IMR-90 (cell line): ENCODE measurements at regions not wholly inside any gene's neighbourhood (a gene's known extent, or its start where the extent isn't known, plus 50 kb on each side); places are given as distances from the start of the nearest gene placed in this dataset.
"Not testable (repeated sequence)": the region's sequence is repeated elsewhere in the genome, so short reads cannot be mapped to it uniquely, and the experiment has no call there.

Experiments used
- ATAC-seq: fragments of 200-7000 bp; cut with Tn5 transposase; 2 replicates; pipeline ENCODE4 v1.9.1; 2020; ENCODE audit warnings: low read depth, mild to moderate bottlenecking, moderate library complexity
- BruUV-seq: library from RNA; stranded (reverse); fragments of 400-500 nt; replicated peaks from 2 replicates; lab custom pipeline; 2021; lab: Mats Ljungman, UMichigan
- CTCF ChIA-PET: fragments of 300-600 bp; formaldehyde crosslinking; extraction: SDS; loops from one replicate; lab custom pipeline; 2021; ENCODE audit warnings: antibody characterized with exemption; lab: Yijun Ruan, JAX
- POLR2A ChIA-PET: fragments of 300-600 bp; sonication (Branson Sonifier 250); formaldehyde crosslinking; loops from one replicate; lab custom pipeline; 2022; ENCODE audit warnings: antibody characterized with exemption; ENCODE audit not compliant: unreplicated experiment; lab: Charles Lee
- DNase-seq: peaks from one replicate; pipeline ENCODE4 v3.0.0; 2013
- H2AFZ ChIP-seq: replicated peaks from 2 replicates; pipeline ENCODE3; 2013; ENCODE audit warnings: low read length, mild to moderate bottlenecking; ENCODE audit not compliant: poor library complexity
- H2AK5ac ChIP-seq: 2 replicates; pipeline ENCODE4 v1.6.1; 2013; ENCODE audit warnings: low read depth, low read length, inconsistent platforms
- H2AK9ac ChIP-seq: replicated peaks from 2 replicates; pipeline ENCODE3; 2013; ENCODE audit warnings: mild to moderate bottlenecking, low read depth, low read length, moderate library complexity; ENCODE audit not compliant: poor library complexity
- H2BK120ac ChIP-seq: 2 replicates; pipeline ENCODE4 v1.6.1; 2013; ENCODE audit warnings: low read depth, low read length, inconsistent platforms
- H2BK15ac ChIP-seq: 3 replicates; pipeline ENCODE4 v1.6.1; 2013; ENCODE audit warnings: low read depth, low read length, inconsistent platforms
- H2BK20ac ChIP-seq: 2 replicates; pipeline ENCODE4 v1.6.1; 2013; ENCODE audit warnings: low read depth, mild to moderate bottlenecking, inconsistent platforms, low read length, moderate library complexity
- H2BK5ac ChIP-seq: 2 replicates; pipeline ENCODE4 v1.6.1; 2013; ENCODE audit warnings: mild to moderate bottlenecking, low read depth, low read length, inconsistent platforms; ENCODE audit not compliant: poor library complexity, severe bottlenecking
- H3K14ac ChIP-seq: replicated peaks from 2 replicates; pipeline ENCODE4 v1.6.1; 2013; ENCODE audit warnings: low read depth, low read length, inconsistent platforms
- H3K18ac ChIP-seq: 2 replicates; pipeline ENCODE4 v1.6.1; 2013; ENCODE audit warnings: low read depth, low read length, control low read depth
- H3K23ac ChIP-seq: 2 replicates; pipeline ENCODE4 v1.6.1; 2013; ENCODE audit warnings: low read depth, low read length, inconsistent platforms
- H3K27ac ChIP-seq: 2 replicates; pipeline ENCODE4 v1.5.1; 2013; ENCODE audit warnings: mild to moderate bottlenecking, control low read depth, low read length; ENCODE audit not compliant: insufficient read depth
- H3K27me3 ChIP-seq: 2 replicates; pipeline ENCODE4 v1.6.1; 2013; ENCODE audit warnings: low read length; ENCODE audit not compliant: control insufficient read depth, insufficient read depth
- H3K36me3 ChIP-seq: 2 replicates; pipeline ENCODE4 v1.6.1; 2013; ENCODE audit warnings: low read length, mixed read lengths; ENCODE audit not compliant: control insufficient read depth, insufficient read depth
- H3K4ac ChIP-seq: 2 replicates; pipeline ENCODE4 v1.6.1; 2013; ENCODE audit warnings: low read depth, low read length, inconsistent platforms
- H3K4me1 ChIP-seq: 2 replicates; pipeline ENCODE4 v1.6.1; 2013; ENCODE audit warnings: low read length, mixed read lengths; ENCODE audit not compliant: control insufficient read depth, insufficient read depth
- H3K4me2 ChIP-seq: 2 replicates; pipeline ENCODE4 v1.6.1; 2013; ENCODE audit warnings: low read depth, mild to moderate bottlenecking, control low read depth, low read length, moderate library complexity
- H3K4me3 ChIP-seq: 2 replicates; pipeline ENCODE4 v1.5.1; 2013; ENCODE audit warnings: low read depth, mild to moderate bottlenecking, control low read depth, low read length, moderate library complexity; ENCODE audit not compliant: insufficient read depth
- H3K56ac ChIP-seq: 2 replicates; pipeline ENCODE4 v1.6.1; 2013; ENCODE audit warnings: low read length, inconsistent platforms; ENCODE audit not compliant: insufficient read depth; ENCODE audit errors: extremely low read depth
- H3K79me1 ChIP-seq, 2 experiments: 2 replicates each; pipeline ENCODE4 v1.6.1; 2013; ENCODE audit warnings: low read length in 2 of 2, inconsistent platforms in 1 of 2, low read depth in 1 of 2
- H3K9ac ChIP-seq: 2 replicates; pipeline ENCODE4 v1.6.1; 2013; ENCODE audit warnings: low read depth, low read length, control low read depth
- H3K9me1 ChIP-seq: 2 replicates; pipeline ENCODE4 v1.6.1; 2013; ENCODE audit warnings: low read length, inconsistent platforms; ENCODE audit not compliant: insufficient read depth
- H3K9me3 ChIP-seq: 2 replicates; pipeline ENCODE4 v1.6.1; 2013; ENCODE audit warnings: low read length; ENCODE audit not compliant: control insufficient read depth, insufficient read depth
- H4K20me1 ChIP-seq: 2 replicates; pipeline ENCODE4 v1.6.1; 2013; ENCODE audit warnings: low read length, inconsistent platforms; ENCODE audit not compliant: insufficient read depth
- H4K5ac ChIP-seq: 2 replicates; pipeline ENCODE4 v1.6.1; 2013; ENCODE audit warnings: mild to moderate bottlenecking, low read depth, low read length, control low read depth
- H4K8ac ChIP-seq, 2 experiments: 2 replicates each; pipeline ENCODE4 v1.6.1; 2013; ENCODE audit warnings: low read depth in 2 of 2, low read length in 2 of 2, control low read depth in 1 of 2, inconsistent platforms in 1 of 2
- H4K91ac ChIP-seq: 2 replicates; pipeline ENCODE4 v1.6.1; 2013; ENCODE audit warnings: low read depth, low read length, inconsistent platforms; ENCODE audit not compliant: insufficient read depth
- WGBS, 2 experiments: methylation state at CpG; one replicate each; pipeline versions ENCODE4 v1.1.5 to v1.1.7; 2013; ENCODE audit warnings: missing lambda C conversion rate in 2 of 2; ENCODE audit not compliant: insufficient read length in 1 of 2; ENCODE audit errors: extremely low coverage in 2 of 2; 5-methylcytosine and 5-hydroxymethylcytosine counted together
- dilution Hi-C: fragments of 300-500 bp; cut with HindIII; formaldehyde crosslinking; loops from one replicate; pipeline ENCODE4 v1.14.3; 2018; ENCODE audit warnings: low sequenced_read_pairs; ENCODE audit not compliant: unreplicated experiment
- in situ Hi-C: fragments of 300-500 bp; cut with MboI; formaldehyde crosslinking; loops from 3 replicates; pipeline ENCODE4 v1.14.3; 2019; ENCODE audit warnings: low sequenced_read_pairs, inconsistent platforms, mixed read lengths
- intact Hi-C: fragments of 100-400 bp; cut with micrococcal nuclease; formaldehyde crosslinking; loops from 2 replicates; pipeline ENCODE4 v1.10.0; 2022

DNA sequence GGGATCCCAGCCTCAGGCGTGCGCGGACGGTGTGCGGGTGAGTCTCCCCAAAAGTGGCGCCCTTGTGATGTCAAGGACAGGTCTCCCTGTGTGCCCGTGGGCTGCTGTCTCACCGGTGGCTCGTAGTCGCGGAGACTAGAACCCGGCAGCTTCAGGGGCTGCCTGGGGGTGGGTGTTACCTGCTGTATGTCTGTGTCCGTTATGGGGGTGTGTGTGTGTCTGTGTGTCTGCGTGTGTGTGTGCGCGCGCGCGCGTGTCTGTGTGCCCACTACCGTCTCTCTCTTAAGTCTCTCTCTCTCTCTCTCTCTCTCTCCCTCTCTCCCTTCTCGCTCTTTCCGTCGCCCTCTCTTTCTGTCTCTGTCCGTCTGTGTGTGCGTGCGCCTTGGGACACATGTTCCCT is 170.0 kb upstream of the ZNG1F start:
- WGBS, 2 experiments: no CpG with 5 or more reads among the region's 27 CpGs

GRCh38 chr9:41358682-41359081 is 169.6 kb upstream of the ZNG1F start:
- H3K9me3 ChIP-seq, CTCF ChIA-PET, POLR2A ChIA-PET, H2BK5ac ChIP-seq, H2AK5ac ChIP-seq, intact Hi-C loops, H3K27me3 ChIP-seq, H2BK15ac ChIP-seq, H3K4me1 ChIP-seq, BruUV-seq, H2AK9ac ChIP-seq, H3K36me3 ChIP-seq, H3K9me1 ChIP-seq, H2BK20ac ChIP-seq, in situ Hi-C loops, H4K5ac ChIP-seq, H3K79me1 ChIP-seq, H3K4ac ChIP-seq, H2BK120ac ChIP-seq, H4K20me1 ChIP-seq, H3K9ac ChIP-seq, dilution Hi-C loops, H3K18ac ChIP-seq, H3K14ac ChIP-seq, H3K4me2 ChIP-seq, H2AFZ ChIP-seq, H4K8ac ChIP-seq, H4K91ac ChIP-seq, H3K56ac ChIP-seq, H3K23ac ChIP-seq, ATAC-seq: not testable (repeated sequence)
- Histone ChIP-seq H3K27ac (peak overlapping the region; percentile 87), H3K4me3 (peak overlapping the region; percentile 99)
- WGBS, 2 experiments: no CpG with 5 or more reads among the region's 40 CpGs
- peak; percentile 41 for DNase-seq

More for the DNA sequence above, 170.0 kb upstream of the ZNG1F start:
- dilution Hi-C loops, H3K14ac ChIP-seq, H3K27me3 ChIP-seq, in situ Hi-C loops, H3K36me3 ChIP-seq, H2BK20ac ChIP-seq, H4K5ac ChIP-seq, H3K56ac ChIP-seq, H4K20me1 ChIP-seq, H3K4me1 ChIP-seq, H3K9me1 ChIP-seq, H4K8ac ChIP-seq, H2AK5ac ChIP-seq, BruUV-seq, POLR2A ChIA-PET, H4K91ac ChIP-seq, intact Hi-C loops, H3K79me1 ChIP-seq, H3K4ac ChIP-seq, CTCF ChIA-PET, H2AK9ac ChIP-seq, H2BK15ac ChIP-seq, H3K9me3 ChIP-seq: not testable (repeated sequence)
- ATAC-seq (peak; percentile 66), DNase-seq (peak; percentile 19)
- peak overlapping the region; percentile 82 for H2BK5ac ChIP-seq
- H3K18ac ChIP-seq: peak overlapping the region; percentile 75; the same call in 1 of the 2 replicates
- peak overlapping the region; percentile 82; the same call in 1 of the 2 replicates for H3K23ac ChIP-seq
- H3K9ac ChIP-seq: peak overlapping the region; percentile 93
- peak overlapping the region; percentile 87 for H3K27ac ChIP-seq
- H2BK120ac ChIP-seq: 0 out of 2 replicates have a peak overlapping the region, but pooled peaks have one; percentile 23
- H2AFZ ChIP-seq: peak overlapping the region; percentile 63
- peak overlapping the region; percentile 99 for H3K4me3 ChIP-seq
- peak overlapping the region; percentile 91 for H3K4me2 ChIP-seq
